ENCODE measurements at regions not wholly inside any gene's neighbourhood (a gene's known extent, or its start where the extent isn't known, plus 50 kb on each side); places are given as distances from the start of the nearest gene placed in this dataset.

GRCh38 chr9:135230817-135231520 lies 143.5 kb downstream of the OLFM1 start:
- H3K4me3 ChIP-seq (ENCODE audit: low read depth, low read length), result peak overlapping the region; percentile 17
- H3K79me1 ChIP-seq (ENCODE audit: low read length), result no peaks in the 10 kb centered on the region
- no peak overlapping the region for H3K4me2 ChIP-seq (ENCODE audit: low read length)
- no peaks in the 10 kb centered on the region for H3K36me3 ChIP-seq (ENCODE audit: control insufficient read depth in 1 of 2, insufficient read depth in 2 of 2, low read length in 2 of 2)
- H2BK12ac ChIP-seq (ENCODE audit: low read length), result no peak overlapping the region
- H2AK5ac ChIP-seq (ENCODE audit: low read length), result no peak overlapping the region
- H4K91ac ChIP-seq (ENCODE audit: low read depth, low read length), result no peak overlapping the region
- H3K14ac ChIP-seq (ENCODE audit: low read length), result no peak overlapping the region
- no peak overlapping the region for H3K23ac ChIP-seq (ENCODE audit: low read length)
- H3K4ac ChIP-seq (ENCODE audit: low read depth, low read length), result no peak overlapping the region
- H3K9ac ChIP-seq (ENCODE audit: low read length), result no peak overlapping the region
- H3K27me3 ChIP-seq (ENCODE audit: insufficient read depth, low read length), result no peaks in the 10 kb centered on the region
- WGBS (ENCODE audit: extremely low coverage, insufficient coverage, insufficient read length), result no CpG with 5 or more reads among the region's 10 CpGs
- H2BK5ac ChIP-seq (ENCODE audit: low read depth, low read length, poor library complexity), result no peak overlapping the region
- no peak overlapping the region for H2AFZ ChIP-seq (ENCODE audit: insufficient read depth, low read length, poor library complexity)
- no peak overlapping the region for H3K18ac ChIP-seq (ENCODE audit: low read length)
- H3K9me3 ChIP-seq (ENCODE audit: insufficient read depth, low read depth, low read length), result peaks cover 7% of the 10 kb centered on the region
- no peaks in the 10 kb centered on the region for H3K79me2 ChIP-seq (ENCODE audit: control insufficient read depth, insufficient read depth, low read length, poor library complexity)
- no peak overlapping the region for H4K12ac ChIP-seq (ENCODE audit: low read depth, low read length)
- no peak overlapping the region for H2BK120ac ChIP-seq (ENCODE audit: insufficient read depth, low read length, poor library complexity)
- H4K8ac ChIP-seq (ENCODE audit: low read depth, low read length), result no peak overlapping the region
- no peak for DNase-seq
- no peaks in the 10 kb centered on the region for H3K4me1 ChIP-seq (ENCODE audit: control insufficient read depth in 1 of 2, insufficient read depth in 2 of 2, low read length in 2 of 2)
- H3K27ac ChIP-seq (ENCODE audit: low read depth, low read length), result no peak overlapping the region

GRCh38 chr9:135239100-135239768 lies 151.8 kb downstream of the OLFM1 start:
- DNase-seq, result no peak
- H3K4ac ChIP-seq (ENCODE audit: low read depth, low read length), result no peak overlapping the region
- no peak overlapping the region for H2BK120ac ChIP-seq (ENCODE audit: insufficient read depth, low read length, poor library complexity)
- no peak overlapping the region for H4K12ac ChIP-seq (ENCODE audit: low read depth, low read length)
- H3K9ac ChIP-seq (ENCODE audit: low read length), result no peak overlapping the region
- no peak overlapping the region for H3K18ac ChIP-seq (ENCODE audit: low read length)
- H4K8ac ChIP-seq (ENCODE audit: low read depth, low read length), result no peak overlapping the region
- no peaks in the 10 kb centered on the region for H3K36me3 ChIP-seq (ENCODE audit: control insufficient read depth in 1 of 2, insufficient read depth in 2 of 2, low read length in 2 of 2)
- no peak overlapping the region for H3K4me2 ChIP-seq (ENCODE audit: low read length)
- H3K4me3 ChIP-seq (ENCODE audit: low read depth, low read length), result no peak overlapping the region
- H2AFZ ChIP-seq (ENCODE audit: insufficient read depth, low read length, poor library complexity), result no peak overlapping the region
- no peaks in the 10 kb centered on the region for H3K4me1 ChIP-seq (ENCODE audit: control insufficient read depth in 1 of 2, insufficient read depth in 2 of 2, low read length in 2 of 2)
- no peak overlapping the region for H3K23ac ChIP-seq (ENCODE audit: low read length)
- H3K27ac ChIP-seq (ENCODE audit: low read depth, low read length), result no peak overlapping the region
- H3K14ac ChIP-seq (ENCODE audit: low read length), result no peak overlapping the region
- H2BK12ac ChIP-seq (ENCODE audit: low read length), result no peak overlapping the region
- H3K9me3 ChIP-seq (ENCODE audit: insufficient read depth, low read depth, low read length), result no peaks in the 10 kb centered on the region
- H2AK5ac ChIP-seq (ENCODE audit: low read length), result no peak overlapping the region
- no peak overlapping the region for H2BK5ac ChIP-seq (ENCODE audit: low read depth, low read length, poor library complexity)
- no peaks in the 10 kb centered on the region for H3K79me1 ChIP-seq (ENCODE audit: low read length)
- WGBS (ENCODE audit: extremely low coverage, insufficient coverage, insufficient read length), result no CpG with 5 or more reads among the region's 20 CpGs
- H4K91ac ChIP-seq (ENCODE audit: low read depth, low read length), result no peak overlapping the region
- H3K79me2 ChIP-seq (ENCODE audit: control insufficient read depth, insufficient read depth, low read length, poor library complexity), result no peaks in the 10 kb centered on the region
- no peaks in the 10 kb centered on the region for H3K27me3 ChIP-seq (ENCODE audit: insufficient read depth, low read length)

- H2BK120ac ChIP-seq (ENCODE audit: insufficient read depth, low read length, poor library complexity), result no peak overlapping the region
- no peak overlapping the region for H4K12ac ChIP-seq (ENCODE audit: low read depth, low read length)
- H3K4me3 ChIP-seq (ENCODE audit: low read depth, low read length), result no peak overlapping the region
- no peaks in the 10 kb centered on the region for H3K79me2 ChIP-seq (ENCODE audit: control insufficient read depth, insufficient read depth, low read length, poor library complexity)
- no peaks in the 10 kb centered on the region for H3K36me3 ChIP-seq (ENCODE audit: control insufficient read depth in 1 of 2, insufficient read depth in 2 of 2, low read length in 2 of 2)
- no peak overlapping the region for H3K23ac ChIP-seq (ENCODE audit: low read length)
- no peaks in the 10 kb centered on the region for H3K27me3 ChIP-seq (ENCODE audit: insufficient read depth, low read length)
- no peak overlapping the region for H3K14ac ChIP-seq (ENCODE audit: low read length)
- H4K91ac ChIP-seq (ENCODE audit: low read depth, low read length), result no peak overlapping the region
- no peak overlapping the region for H2AK5ac ChIP-seq (ENCODE audit: low read length)
- H3K18ac ChIP-seq (ENCODE audit: low read length), result no peak overlapping the region
- H2AFZ ChIP-seq (ENCODE audit: insufficient read depth, low read length, poor library complexity), result no peak overlapping the region
- no peaks in the 10 kb centered on the region for H3K79me1 ChIP-seq (ENCODE audit: low read length)
- H3K4me2 ChIP-seq (ENCODE audit: low read length), result no peak overlapping the region
- H3K9me3 ChIP-seq (ENCODE audit: insufficient read depth, low read depth, low read length), result no peaks in the 10 kb centered on the region
- no peak overlapping the region for H2BK5ac ChIP-seq (ENCODE audit: low read depth, low read length, poor library complexity)
- H3K4me1 ChIP-seq (ENCODE audit: control insufficient read depth in 1 of 2, insufficient read depth in 2 of 2, low read length in 2 of 2), result no peaks in the 10 kb centered on the region
- no peak overlapping the region for H2BK12ac ChIP-seq (ENCODE audit: low read length)
- no peak overlapping the region for H3K27ac ChIP-seq (ENCODE audit: low read depth, low read length)
- no peak overlapping the region for H3K9ac ChIP-seq (ENCODE audit: low read length)
- no peak for DNase-seq
- WGBS (ENCODE audit: extremely low coverage, insufficient coverage, insufficient read length), result no CpG with 5 or more reads among the region's 6 CpGs
- H4K8ac ChIP-seq (ENCODE audit: low read depth, low read length), result no peak overlapping the region
- no peak overlapping the region for H3K4ac ChIP-seq (ENCODE audit: low read depth, low read length)
These were observed 152.3 kb downstream of the OLFM1 start for GRCh38 chr9:135239769-135240141.

GRCh38 chr9:135240222-135240621 lies 152.8 kb downstream of the OLFM1 start:
- H2BK12ac ChIP-seq (ENCODE audit: low read length), result no peak overlapping the region
- H3K18ac ChIP-seq (ENCODE audit: low read length), result no peak overlapping the region
- H3K36me3 ChIP-seq (ENCODE audit: control insufficient read depth in 1 of 2, insufficient read depth in 2 of 2, low read length in 2 of 2), result no peaks in the 10 kb centered on the region
- no peak overlapping the region for H3K4me3 ChIP-seq (ENCODE audit: low read depth, low read length)
- no peak overlapping the region for H2AFZ ChIP-seq (ENCODE audit: insufficient read depth, low read length, poor library complexity)
- H3K9me3 ChIP-seq (ENCODE audit: insufficient read depth, low read depth, low read length), result no peaks in the 10 kb centered on the region
- H3K4me1 ChIP-seq (ENCODE audit: control insufficient read depth in 1 of 2, insufficient read depth in 2 of 2, low read length in 2 of 2), result no peaks in the 10 kb centered on the region
- H2BK5ac ChIP-seq (ENCODE audit: low read depth, low read length, poor library complexity), result no peak overlapping the region
- H3K27ac ChIP-seq (ENCODE audit: low read depth, low read length), result no peak overlapping the region
- H3K23ac ChIP-seq (ENCODE audit: low read length), result no peak overlapping the region
- H3K79me1 ChIP-seq (ENCODE audit: low read length), result no peaks in the 10 kb centered on the region
- no peak for DNase-seq
- no peak overlapping the region for H2AK5ac ChIP-seq (ENCODE audit: low read length)
- H4K91ac ChIP-seq (ENCODE audit: low read depth, low read length), result no peak overlapping the region
- H3K9ac ChIP-seq (ENCODE audit: low read length), result no peak overlapping the region
- H4K12ac ChIP-seq (ENCODE audit: low read depth, low read length), result no peak overlapping the region
- H3K79me2 ChIP-seq (ENCODE audit: control insufficient read depth, insufficient read depth, low read length, poor library complexity), result no peaks in the 10 kb centered on the region
- no peaks in the 10 kb centered on the region for H3K27me3 ChIP-seq (ENCODE audit: insufficient read depth, low read length)
- H3K4ac ChIP-seq (ENCODE audit: low read depth, low read length), result no peak overlapping the region
- WGBS (ENCODE audit: extremely low coverage, insufficient coverage, insufficient read length), result no CpG with 5 or more reads among the region's 6 CpGs
- H3K14ac ChIP-seq (ENCODE audit: low read length), result no peak overlapping the region
- no peak overlapping the region for H3K4me2 ChIP-seq (ENCODE audit: low read length)
- H2BK120ac ChIP-seq (ENCODE audit: insufficient read depth, low read length, poor library complexity), result no peak overlapping the region
- H4K8ac ChIP-seq (ENCODE audit: low read depth, low read length), result no peak overlapping the region

All from trophoblast cell (in vitro differentiated cells and primary cell).